ENCODE measurements at regions not wholly inside any gene's neighbourhood (a gene's known extent, or its start where the extent isn't known, plus 50 kb on each side); places are given as distances from the start of the nearest gene placed in this dataset.

- no peak for TF ChIP-seq NRF1 (IDR thresholded peaks at IDR 0.05; ENCODE audit: low read depth, low read length)
- no peak for TF ChIP-seq MAX (IDR thresholded peaks at IDR 0.05)
- no peak for TF ChIP-seq RXRA (IDR thresholded peaks at IDR 0.05; ENCODE audit: insufficient read depth, low read depth, low read length)
- no peak for TF ChIP-seq TAF1 (IDR thresholded peaks at IDR 0.05; ENCODE audit: low read depth, low read length)
- no peak for TF ChIP-seq RBBP5 (IDR thresholded peaks at IDR 0.05; ENCODE audit: borderline replicate concordance, low read depth, low read length)
Observed at GRCh38 chr2:241941691-241942301, 72.3 kb downstream of the RTP5 start (continued).

All from H1 (cell line).